ENCODE measurements at regions not wholly inside any gene's neighbourhood (a gene's known extent, or its start where the extent isn't known, plus 50 kb on each side); places are given as distances from the start of the nearest gene placed in this dataset.
"Not testable (repeated sequence)": the region's sequence is repeated elsewhere in the genome, so short reads cannot be mapped to it uniquely, and the experiment has no call there.

DNA sequence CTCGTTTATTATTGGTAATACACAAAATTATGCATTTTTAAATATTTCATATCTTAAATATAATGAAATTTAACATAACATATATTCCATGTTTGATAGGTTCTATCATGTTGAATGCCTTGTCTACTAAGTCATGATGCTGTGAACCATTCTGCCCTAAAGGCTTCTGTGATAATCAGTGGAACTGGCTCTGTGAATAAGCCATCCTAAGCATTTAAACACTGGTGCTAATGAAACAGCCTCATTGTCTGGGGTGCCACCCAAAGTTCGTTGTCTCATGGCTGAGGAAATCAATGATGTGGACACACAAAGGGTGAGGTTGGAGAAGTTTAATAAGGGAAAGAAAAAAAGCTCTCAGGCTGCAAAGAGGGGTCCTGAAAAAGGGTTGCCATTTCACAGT, 264.7 kb upstream of the ZRANB2 start:
- no peak for DNase-seq

- no peak for DNase-seq
These were observed 263.0 kb upstream of the ZRANB2 start for GRCh38 chr1:71343686-71344416.

DNA sequence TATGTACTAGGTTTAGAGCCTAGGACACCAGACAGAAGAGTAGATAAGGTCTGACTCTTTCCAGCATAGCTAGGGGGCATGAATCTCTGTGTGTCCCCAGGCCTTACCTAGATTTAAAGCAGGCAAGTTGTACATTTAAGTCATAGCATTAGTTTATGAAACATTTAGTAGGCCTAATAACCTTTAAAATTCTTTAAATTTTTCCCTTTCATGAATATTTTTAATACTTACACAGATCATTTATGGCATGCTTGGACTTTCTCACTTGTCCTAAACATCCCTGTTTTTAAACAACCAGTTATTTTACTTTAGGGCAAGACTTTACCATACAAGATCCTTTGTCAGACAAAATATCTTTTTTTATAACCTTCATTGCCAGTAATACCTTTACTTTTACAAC, 258.4 kb upstream of the ZRANB2 start:
- no peak for DNase-seq

DNA sequence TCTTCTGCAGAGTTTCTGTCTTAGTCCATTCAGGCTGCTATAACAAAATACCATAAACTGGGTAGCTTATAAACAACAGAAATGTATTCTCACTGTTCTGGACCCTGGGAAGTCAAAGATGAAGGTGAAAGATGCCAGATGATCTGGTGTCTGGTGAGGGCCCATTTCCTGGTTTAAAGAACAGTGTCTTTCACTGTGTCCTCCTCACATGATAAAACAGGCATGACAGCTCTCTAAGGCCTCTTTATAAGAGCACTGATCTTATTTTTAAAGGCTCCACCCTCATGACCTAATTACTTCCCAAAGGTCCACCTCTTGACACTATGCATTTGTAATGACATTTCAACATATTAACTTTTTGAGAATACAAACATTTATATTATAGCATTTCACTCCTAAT, 250.2 kb upstream of the ZRANB2 start:
- DNase-seq = no peak

DNA sequence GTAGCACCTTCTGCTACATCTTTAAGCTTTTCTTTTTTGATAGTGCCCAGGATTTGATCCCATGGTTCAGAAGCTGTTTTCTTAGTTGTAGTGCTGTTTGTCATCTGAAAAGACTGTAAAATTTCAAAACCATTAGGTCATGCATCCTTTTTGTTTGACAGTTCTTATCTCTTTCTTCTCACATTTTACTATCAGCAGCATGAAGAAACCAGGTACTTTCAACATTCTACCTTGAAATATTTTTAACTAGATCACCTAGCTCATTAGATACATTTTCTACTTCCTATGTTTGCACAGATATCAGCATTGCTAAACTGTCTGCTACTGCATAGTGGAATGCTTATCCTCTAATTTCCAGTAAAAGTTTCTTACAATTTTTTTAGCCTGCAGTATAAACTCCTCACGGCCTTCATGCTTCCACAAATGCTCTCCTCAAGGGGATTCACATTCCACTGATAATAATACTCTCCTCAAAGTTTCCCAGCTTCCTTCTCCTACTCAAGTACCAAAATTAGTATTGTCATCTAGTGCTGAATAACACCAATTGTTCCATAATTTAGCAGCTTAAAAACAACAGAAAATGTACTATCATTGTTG, 243.9 kb upstream of the ZRANB2 start:
- DNase-seq = no peak

DNA sequence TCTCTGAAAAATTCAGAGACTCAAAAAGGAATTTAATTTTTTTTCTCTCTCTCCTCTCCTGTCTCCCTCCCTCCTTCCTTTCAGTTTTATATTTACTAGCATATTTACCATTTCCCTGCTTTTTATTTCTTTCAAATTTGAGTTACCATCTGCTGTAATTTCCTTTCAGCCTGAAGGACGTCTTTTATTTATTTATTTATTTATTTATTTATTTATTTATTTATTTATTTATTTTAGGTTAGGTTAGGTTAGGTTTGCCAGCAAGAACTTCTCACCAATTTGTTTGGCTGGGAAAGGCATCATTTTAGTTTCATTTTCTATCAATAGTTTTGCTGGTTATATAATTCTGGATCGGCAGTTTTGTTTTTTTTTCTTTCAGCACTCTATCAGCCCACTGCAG, 231.7 kb upstream of the ZRANB2 start:
- no peak for DNase-seq

DNA sequence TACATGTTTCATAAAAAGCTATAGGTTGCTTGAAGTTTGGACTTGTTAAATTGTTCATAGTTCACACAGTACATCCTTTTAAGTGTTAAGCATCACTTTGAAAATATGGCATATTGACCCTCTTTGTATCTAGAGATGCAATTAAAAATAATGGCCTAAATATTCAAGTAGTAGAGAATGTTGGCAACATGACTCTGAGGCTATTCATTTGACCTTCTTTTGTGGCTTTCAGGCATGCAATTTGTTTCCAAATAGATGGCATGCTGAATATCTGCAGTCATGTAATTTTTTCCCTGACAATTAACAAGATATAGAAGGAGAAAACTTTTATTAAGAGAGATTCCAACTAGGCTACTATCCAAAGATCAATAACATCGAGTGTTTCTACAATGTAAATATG, 230.5 kb upstream of the ZRANB2 start:
- no peak for DNase-seq

- peak in 1 of 51 donors; percentile 7 for DNase-seq
These were observed 226.6 kb upstream of the ZRANB2 start for GRCh38 chr1:71307451-71307850.

- DNase-seq = no peak
These were observed 223.3 kb upstream of the ZRANB2 start for GRCh38 chr1:71304125-71304524.

- DNase-seq = no peak
These were observed 222.8 kb upstream of the ZRANB2 start for GRCh38 chr1:71303617-71304041.

- no peak for DNase-seq
These were observed 217.8 kb upstream of the ZRANB2 start for GRCh38 chr1:71298633-71299032.

GRCh38 chr1:71296551-71297134, 215.8 kb upstream of the ZRANB2 start:
- no peak for DNase-seq

- DNase-seq = no peak
These were observed 214.5 kb upstream of the ZRANB2 start for GRCh38 chr1:71295350-71295749.

- DNase-seq = no peak
These were observed 213.3 kb upstream of the ZRANB2 start for GRCh38 chr1:71294178-71294577.

DNA sequence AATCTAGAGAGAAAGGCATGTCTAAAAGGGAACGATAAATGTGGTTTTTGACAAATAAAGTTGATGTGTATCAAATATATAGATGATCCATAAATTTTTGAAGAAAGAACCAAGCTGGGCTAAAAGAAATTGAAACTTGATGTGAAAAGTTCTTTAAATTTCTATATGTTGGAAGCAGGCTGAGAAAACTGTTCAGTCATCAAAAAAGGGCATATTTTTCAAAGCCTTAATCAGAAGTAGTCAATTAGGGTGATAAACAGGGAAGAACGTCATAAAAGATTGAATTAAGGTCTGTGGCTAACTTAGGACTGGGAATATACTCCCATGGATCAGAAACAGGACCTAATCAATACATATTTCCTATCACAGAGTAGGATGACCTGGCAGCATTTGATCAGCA, 211.4 kb upstream of the ZRANB2 start:
- no peak for DNase-seq

- not testable (repeated sequence) for DNase-seq
These were observed 209.8 kb upstream of the ZRANB2 start for GRCh38 chr1:71290506-71291237.

DNA sequence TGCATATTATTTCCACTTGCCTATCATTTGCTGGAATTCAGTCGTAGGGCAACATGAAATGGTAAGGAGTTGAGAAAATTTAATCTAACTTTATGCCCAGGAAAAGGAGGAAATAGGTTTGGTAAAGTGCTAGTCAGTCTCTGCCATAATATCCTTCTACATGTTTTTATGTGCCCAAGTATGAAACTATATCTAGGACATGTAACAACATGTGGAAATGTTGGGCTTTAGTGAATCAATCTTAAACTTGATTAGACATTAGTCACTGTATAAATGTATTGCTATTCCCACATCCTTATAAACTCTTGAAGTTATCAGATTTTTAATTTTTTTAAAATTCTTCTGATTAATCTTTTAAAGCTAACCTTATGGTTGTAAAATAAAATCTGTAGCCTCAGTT, 204.7 kb upstream of the ZRANB2 start:
- no peak for DNase-seq

- no peak for DNase-seq
These were observed 195.6 kb upstream of the ZRANB2 start for GRCh38 chr1:71276466-71276865.

- DNase-seq = no peak
These were observed 192.5 kb upstream of the ZRANB2 start for GRCh38 chr1:71273334-71273733.

GRCh38 chr1:71270394-71270915, 189.6 kb upstream of the ZRANB2 start:
- DNase-seq = no peak

GRCh38 chr1:71269818-71270217, 189.0 kb upstream of the ZRANB2 start:
- no peak for DNase-seq

DNA sequence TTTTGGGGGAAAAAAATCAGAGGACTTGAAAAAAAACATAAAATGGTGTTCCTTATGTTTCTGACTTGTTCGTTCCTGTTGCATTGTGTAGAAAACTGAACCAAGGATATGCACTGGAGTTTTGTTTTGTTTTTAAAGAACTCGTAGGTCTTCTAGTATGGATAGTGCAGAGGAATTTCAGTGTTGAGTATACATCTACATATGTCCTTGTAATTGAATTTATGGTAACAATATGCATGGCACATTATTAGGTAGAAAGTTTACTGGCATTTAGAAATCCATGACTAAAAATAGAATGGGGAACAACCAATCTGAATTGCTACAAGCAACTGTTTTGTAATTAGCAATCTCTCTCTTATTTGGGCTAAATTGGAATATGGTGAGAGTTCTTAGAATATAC, 188.3 kb upstream of the ZRANB2 start:
- DNase-seq = no peak

Data from hypothalamus (tissue), 51 donors.